ENCODE measurements at regions not wholly inside any gene's neighbourhood (a gene's known extent, or its start where the extent isn't known, plus 50 kb on each side); places are given as distances from the start of the nearest gene placed in this dataset.

- TF ChIP-seq CTCF (conservative IDR thresholded peaks at IDR 0.05): no peak
- no peak for TF ChIP-seq ZFX (IDR thresholded peaks at IDR 0.05)
Measured at GRCh38 chr20:55242853-55243252, 762.5 kb downstream of the CBLN4 start.
